ENCODE measurements at regions not wholly inside any gene's neighbourhood (a gene's known extent, or its start where the extent isn't known, plus 50 kb on each side); places are given as distances from the start of the nearest gene placed in this dataset.

GRCh38 chr7:85564861-85565260 is 378.0 kb upstream of the SEMA3D start:
- no peak for DNase-seq

GRCh38 chr7:85561706-85562105 is 374.9 kb upstream of the SEMA3D start:
- no peak for DNase-seq

GRCh38 chr7:85554236-85555178 is 367.7 kb upstream of the SEMA3D start:
- DNase-seq, result peak; percentile 49

- no peak for DNase-seq
These were observed 349.3 kb upstream of the SEMA3D start for GRCh38 chr7:85535974-85536729.

- DNase-seq, result no peak
These were observed 343.0 kb upstream of the SEMA3D start for GRCh38 chr7:85529831-85530230.

- DNase-seq, result no peak
These were observed 342.3 kb upstream of the SEMA3D start for GRCh38 chr7:85529201-85529600.

- no peak for DNase-seq
These were observed 341.7 kb upstream of the SEMA3D start for GRCh38 chr7:85528581-85528980.

- no peak for DNase-seq
These were observed 338.8 kb upstream of the SEMA3D start for GRCh38 chr7:85525676-85526075.

GRCh38 chr7:85522070-85522469 is 335.2 kb upstream of the SEMA3D start:
- DNase-seq, result peak; percentile 80

- peak; percentile 42 for DNase-seq
These were observed 334.3 kb upstream of the SEMA3D start for GRCh38 chr7:85521108-85521694.

GRCh38 chr7:85520175-85520574 is 333.3 kb upstream of the SEMA3D start:
- DNase-seq, result peak; percentile 18

GRCh38 chr7:85516675-85517074 is 329.8 kb upstream of the SEMA3D start:
- no peak for DNase-seq

- DNase-seq, result no peak
These were observed 325.9 kb upstream of the SEMA3D start for GRCh38 chr7:85512790-85513189.

- peak; percentile 92 for DNase-seq
These were observed 323.4 kb upstream of the SEMA3D start for GRCh38 chr7:85510287-85510686.

- no peak for DNase-seq
These were observed 322.6 kb upstream of the SEMA3D start for GRCh38 chr7:85509476-85509875.

- DNase-seq, result no peak
These were observed 322.0 kb upstream of the SEMA3D start for GRCh38 chr7:85508642-85509410.

- no peak for DNase-seq
These were observed 311.2 kb upstream of the SEMA3D start for GRCh38 chr7:85498031-85498430.

GRCh38 chr7:85489498-85489897 is 302.6 kb upstream of the SEMA3D start:
- no peak for DNase-seq

GRCh38 chr7:85488406-85488805 is 301.6 kb upstream of the SEMA3D start:
- DNase-seq, result no peak

- no peak for DNase-seq
These were observed 296.3 kb upstream of the SEMA3D start for GRCh38 chr7:85483177-85483576.

GRCh38 chr7:85480666-85481065 is 293.8 kb upstream of the SEMA3D start:
- no peak for DNase-seq

GRCh38 chr7:85479918-85480643 is 293.2 kb upstream of the SEMA3D start:
- no peak for DNase-seq
